Ovary (tissue), 3 donors: ENCODE measurements at regions not wholly inside any gene's neighbourhood (a gene's known extent, or its start where the extent isn't known, plus 50 kb on each side); places are given as distances from the start of the nearest gene placed in this dataset.

Experiments
- POLR2A ChIP-seq: fragments of 450-650 bp; IDR thresholded peaks from one replicate; pipeline ENCODE4 v1.6.1; 2017; ENCODE audit warnings: antibody characterized with exemption, mild to moderate bottlenecking, moderate library complexity
- TF ChIP-seq, protein P1 (sequence below), 3 donors: fragments of 450-650 bp in 2 of 3; fragments of 200-600 bp in 1 of 3; IDR thresholded peaks; one replicate each; pipeline versions ENCODE4 v1.5.1 to v1.8.0; 2016 to 2022; ENCODE audit warnings: antibody characterized with exemption in 3 of 3, mild to moderate bottlenecking in 1 of 3
- donor health status: DM: no; HTN: no; CAD: no.

DNA sequence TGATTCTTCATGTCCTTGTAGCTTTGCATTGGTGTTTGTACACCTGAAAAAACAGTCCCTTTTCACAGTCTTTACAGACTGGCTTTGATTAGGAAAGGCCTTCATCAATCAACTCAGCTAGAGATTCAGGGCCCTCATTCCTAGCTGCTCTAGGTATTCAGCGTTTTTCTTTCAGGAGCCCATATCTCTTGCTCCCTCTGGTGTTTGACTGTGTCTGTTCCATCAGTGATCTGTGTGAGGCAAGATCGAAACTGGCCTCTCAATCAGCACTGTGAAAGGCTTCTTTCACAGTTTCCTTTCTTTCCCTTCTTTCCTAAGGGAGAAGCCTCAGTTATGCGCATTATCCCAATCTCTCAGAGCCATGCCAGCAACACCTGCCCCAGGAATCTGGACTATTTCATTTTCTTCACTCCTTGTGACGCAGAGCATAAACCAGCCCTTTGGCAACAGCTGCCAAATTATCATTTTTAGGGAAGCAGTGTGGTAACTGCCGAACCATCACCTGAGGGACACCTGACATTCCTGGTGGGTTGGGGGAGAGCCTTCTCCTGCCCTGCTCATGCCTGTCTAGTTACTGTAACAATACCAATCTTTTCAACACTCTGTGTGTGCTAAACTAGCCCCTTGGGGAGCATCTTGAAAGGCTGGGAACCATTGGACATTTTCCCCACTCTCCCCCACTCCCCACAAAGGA is 75.7 kb upstream of the CCDC71L start:
- TF ChIP-seq, protein P1, sequence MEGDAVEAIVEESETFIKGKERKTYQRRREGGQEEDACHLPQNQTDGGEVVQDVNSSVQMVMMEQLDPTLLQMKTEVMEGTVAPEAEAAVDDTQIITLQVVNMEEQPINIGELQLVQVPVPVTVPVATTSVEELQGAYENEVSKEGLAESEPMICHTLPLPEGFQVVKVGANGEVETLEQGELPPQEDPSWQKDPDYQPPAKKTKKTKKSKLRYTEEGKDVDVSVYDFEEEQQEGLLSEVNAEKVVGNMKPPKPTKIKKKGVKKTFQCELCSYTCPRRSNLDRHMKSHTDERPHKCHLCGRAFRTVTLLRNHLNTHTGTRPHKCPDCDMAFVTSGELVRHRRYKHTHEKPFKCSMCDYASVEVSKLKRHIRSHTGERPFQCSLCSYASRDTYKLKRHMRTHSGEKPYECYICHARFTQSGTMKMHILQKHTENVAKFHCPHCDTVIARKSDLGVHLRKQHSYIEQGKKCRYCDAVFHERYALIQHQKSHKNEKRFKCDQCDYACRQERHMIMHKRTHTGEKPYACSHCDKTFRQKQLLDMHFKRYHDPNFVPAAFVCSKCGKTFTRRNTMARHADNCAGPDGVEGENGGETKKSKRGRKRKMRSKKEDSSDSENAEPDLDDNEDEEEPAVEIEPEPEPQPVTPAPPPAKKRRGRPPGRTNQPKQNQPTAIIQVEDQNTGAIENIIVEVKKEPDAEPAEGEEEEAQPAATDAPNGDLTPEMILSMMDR (IDR thresholded peaks at IDR 0.05): no peak
- no peak for TF ChIP-seq POLR2A
